Smooth muscle cell (in vitro differentiated cells): ENCODE measurements at regions not wholly inside any gene's neighbourhood (a gene's known extent, or its start where the extent isn't known, plus 50 kb on each side); places are given as distances from the start of the nearest gene placed in this dataset.

Source experiments
- DNase-seq: peaks from one replicate; lab custom pipeline; 2025; ENCODE audit not compliant: unreplicated experiment; lab: John Stamatoyannopoulos, UW
- H2AFZ ChIP-seq: fragments of 200-600 bp; sonication (generic); 2 replicates; pipeline ENCODE4 v1.6.0; 2016; ENCODE audit warnings: antibody characterized with exemption, low read depth, mild to moderate bottlenecking
- H3F3A ChIP-seq: fragments of 200-600 bp; sonication (generic); 2 replicates; pipeline ENCODE4 v1.6.0; 2017; ENCODE audit warnings: antibody characterized with exemption, low read depth
- H3K27ac ChIP-seq: fragments of 200-600 bp; sonication (generic); 2 replicates; pipeline ENCODE4 v1.5.1; 2016; ENCODE audit warnings: low read depth, mild to moderate bottlenecking
- H3K27me3 ChIP-seq: fragments of 200-600 bp; sonication (generic); 2 replicates; pipeline ENCODE4 v1.6.1; 2016; ENCODE audit warnings: low read depth, mild to moderate bottlenecking
- H3K36me3 ChIP-seq: fragments of 200-600 bp; sonication (generic); 2 replicates; pipeline ENCODE4 v1.5.1; 2016; ENCODE audit warnings: low read depth
- H3K4me1 ChIP-seq: fragments of 200-600 bp; sonication (generic); 2 replicates; pipeline ENCODE4 v1.5.1; 2016; ENCODE audit warnings: low read depth
- H3K4me2 ChIP-seq: fragments of 200-600 bp; sonication (generic); 2 replicates; pipeline ENCODE4 v1.6.0; 2016; ENCODE audit warnings: mild to moderate bottlenecking
- H3K4me3 ChIP-seq: fragments of 200-600 bp; sonication (generic); 2 replicates; pipeline ENCODE4 v1.5.1; 2016; ENCODE audit warnings: mild to moderate bottlenecking
- H3K79me2 ChIP-seq: fragments of 200-600 bp; sonication (generic); 2 replicates; pipeline ENCODE4 v1.6.0; 2016; ENCODE audit warnings: low read depth, mild to moderate bottlenecking
- H3K9ac ChIP-seq: fragments of 200-600 bp; sonication (generic); 2 replicates; pipeline ENCODE4 v1.6.0; 2016; ENCODE audit warnings: low read depth
- H3K9me3 ChIP-seq: fragments of 200-600 bp; sonication (generic); replicated peaks from 2 replicates; pipeline ENCODE4 v1.5.1; 2016; ENCODE audit warnings: low read depth
- H4K20me1 ChIP-seq: fragments of 200-600 bp; sonication (generic); 2 replicates; pipeline ENCODE4 v1.6.0; 2016; ENCODE audit warnings: low read depth
- CTCF ChIP-seq: fragments of 200-600 bp; sonication (generic); IDR thresholded peaks from 2 replicates; pipeline ENCODE4 v1.5.1; 2017; ENCODE audit warnings: borderline replicate concordance, mild to moderate bottlenecking, antibody characterized with exemption; ENCODE audit not compliant: insufficient read depth, poor library complexity, severe bottlenecking
- WGBS: methylation state at CpG from one replicate; pipeline ENCODE4 v1.1.7; 2016; ENCODE audit warnings: low lambda C conversion rate; 5-methylcytosine and 5-hydroxymethylcytosine counted together

DNA sequence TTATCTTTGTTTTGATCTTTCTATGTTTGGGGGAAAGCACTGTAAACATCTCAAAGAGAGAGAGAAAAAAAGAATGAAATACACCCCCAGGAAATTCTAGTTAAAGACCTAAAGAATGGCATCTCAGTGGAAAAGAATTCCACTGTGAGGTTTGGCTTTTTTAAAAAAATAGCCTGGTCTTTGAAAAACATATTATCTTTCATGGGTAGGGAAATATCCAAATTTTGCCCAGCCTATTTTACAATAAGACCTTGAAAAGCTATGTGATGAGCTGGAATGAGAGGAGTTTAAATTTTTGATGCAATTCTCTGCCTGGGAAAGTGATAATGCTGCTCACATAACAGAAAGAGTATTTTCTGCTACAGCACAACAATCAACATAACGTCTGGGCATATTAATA, 348.1 kb upstream of the WWC1 start:
- DNase-seq, result no peak
- Histone ChIP-seq H2AFZ (no peak overlapping the region), H3K79me2 (no peaks in the 10 kb centered on the region), H3K27ac (no peak overlapping the region), H3K4me3 (no peak overlapping the region), H3F3A (peaks cover 14% of the 10 kb centered on the region), H3K27me3 (no peaks in the 10 kb centered on the region), H4K20me1 (no peaks in the 10 kb centered on the region), H3K9ac (no peak overlapping the region), H3K9me3 (no peaks in the 10 kb centered on the region), H3K4me2 (peak overlapping the region; percentile 21), H3K36me3 (no peaks in the 10 kb centered on the region), H3K4me1 (no peaks in the 10 kb centered on the region)
- WGBS, result 93% methylated on average over 1 of the region's 1 CpG
- TF ChIP-seq CTCF, result no peak

- no peak overlapping the region for H3K4me2 ChIP-seq
- no peak for TF ChIP-seq CTCF
- no peaks in the 10 kb centered on the region for H3K27me3 ChIP-seq
- no peaks in the 10 kb centered on the region for H3K79me2 ChIP-seq
- peak overlapping the region; percentile 84 for H3K27ac ChIP-seq
- no peak for DNase-seq
- H4K20me1 ChIP-seq, result no peaks in the 10 kb centered on the region
- no peak overlapping the region for H2AFZ ChIP-seq
- H3K4me1 ChIP-seq, result no peaks in the 10 kb centered on the region
- H3K36me3 ChIP-seq, result no peaks in the 10 kb centered on the region
- WGBS, result 76% methylated on average over 9 of the region's 9 CpGs
- no peak overlapping the region for H3K9ac ChIP-seq
- no peaks in the 10 kb centered on the region for H3K9me3 ChIP-seq
- H3K4me3 ChIP-seq, result no peak overlapping the region
- H3F3A ChIP-seq, result peaks cover 14% of the 10 kb centered on the region
These were observed 347.2 kb upstream of the WWC1 start for GRCh38 chr5:167944121-167944852.

- Histone ChIP-seq H3K4me1 (peaks cover 3% of the 10 kb centered on the region), H3K4me2 (peak overlapping the region; percentile 74), H3K9ac (peak overlapping the region; percentile 36), H3K79me2 (no peaks in the 10 kb centered on the region), H2AFZ (no peak overlapping the region), H4K20me1 (no peaks in the 10 kb centered on the region), H3K27ac (peak overlapping the region; percentile 84), H3K27me3 (no peaks in the 10 kb centered on the region), H3K36me3 (no peaks in the 10 kb centered on the region), H3K9me3 (no peaks in the 10 kb centered on the region), H3K4me3 (no peak overlapping the region), H3F3A (peaks cover 14% of the 10 kb centered on the region)
- no peak for DNase-seq
- WGBS, result 35% methylated on average over 14 of the region's 14 CpGs
- no peak for TF ChIP-seq CTCF
These were observed 345.7 kb upstream of the WWC1 start for GRCh38 chr5:167945542-167946384.
